GM12878 (cell line): ENCODE measurements at regions not wholly inside any gene's neighbourhood (a gene's known extent, or its start where the extent isn't known, plus 50 kb on each side); places are given as distances from the start of the nearest gene placed in this dataset.

ENCODE experiments used
- CBX5 ChIP-seq: sonication (generic); IDR thresholded peaks from 2 replicates; pipeline ENCODE4 v1.6.1; 2016; ENCODE audit warnings: low read depth, moderate library complexity, mild to moderate bottlenecking, inconsistent platforms
- EP300 ChIP-seq, 2 experiments: fragments of 150-350 bp in 1 of 2; IDR thresholded peaks; 2 replicates each; pipeline ENCODE4 v1.6.1; 2011 to 2012; ENCODE audit warnings: low read depth in 2 of 2, low read length in 2 of 2, borderline replicate concordance in 1 of 2, improper control_type of control experiment in 1 of 2, inconsistent platforms in 1 of 2; ENCODE audit not compliant: control insufficient read depth in 1 of 2
- GABPA ChIP-seq: IDR thresholded peaks from 2 replicates; pipeline ENCODE4 v1.6.1; 2014; ENCODE audit warnings: antibody characterized with exemption, low read depth, mild to moderate bottlenecking, inconsistent platforms
- NFIC ChIP-seq: IDR thresholded peaks from 2 replicates; pipeline ENCODE4 v1.6.1; 2012; ENCODE audit warnings: low read depth, mild to moderate bottlenecking, inconsistent platforms, low read length, moderate library complexity
- POLR2A ChIP-seq: IDR thresholded peaks from 2 replicates; pipeline ENCODE4 v1.6.1; 2011; ENCODE audit warnings: low read depth, mild to moderate bottlenecking, low read length
- SMARCA5 ChIP-seq: fragments of 450-650 bp; IDR thresholded peaks from 2 replicates; pipeline ENCODE4 v1.6.1; 2017; ENCODE audit warnings: mild to moderate bottlenecking
- SP1 ChIP-seq: IDR thresholded peaks from one replicate; pipeline ENCODE4 v1.6.1; 2011; ENCODE audit warnings: low read depth, low read length
- ZNF274 ChIP-seq: IDR thresholded peaks from one replicate; pipeline ENCODE4 v1.8.0; 2011; ENCODE audit not compliant: insufficient read length, insufficient read depth
- TF ChIP-seq, protein P1 (sequence below), 3 experiments: IDR thresholded peaks in 2 of 3; conservative IDR thresholded peaks in 1 of 3; 2 replicates each; pipeline ENCODE4 v1.5.1; 2011; ENCODE audit warnings: low read depth in 3 of 3, low read length in 3 of 3, mild to moderate bottlenecking in 3 of 3, control low read depth in 2 of 3, moderate library complexity in 2 of 3, inconsistent platforms in 1 of 3, mixed read lengths in 1 of 3; ENCODE audit not compliant: control insufficient read depth in 2 of 3, insufficient read depth in 1 of 3; ENCODE audit errors: extremely low read depth in 1 of 3

DNA sequence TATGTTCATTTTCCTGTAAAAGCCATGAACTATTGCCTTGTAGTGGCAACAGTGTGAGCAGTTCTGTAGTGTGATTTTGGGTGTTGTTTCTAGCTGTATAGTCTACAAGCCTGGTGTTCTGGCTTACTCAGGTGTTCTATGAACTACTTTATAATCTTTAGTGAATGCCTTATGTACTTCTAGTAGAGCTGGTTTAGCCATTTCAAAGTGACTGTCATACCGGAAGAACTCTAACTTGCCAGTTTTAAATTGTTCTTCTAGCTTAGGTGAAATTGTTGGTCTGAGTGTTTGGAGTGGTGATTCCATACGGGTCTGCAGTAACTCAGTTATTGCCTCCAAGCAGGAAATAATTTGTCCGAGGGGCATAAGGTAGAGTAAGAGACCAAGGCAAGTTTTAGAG, 150.2 kb upstream of the ZNF184 start:
- TF ChIP-seq, protein P1, sequence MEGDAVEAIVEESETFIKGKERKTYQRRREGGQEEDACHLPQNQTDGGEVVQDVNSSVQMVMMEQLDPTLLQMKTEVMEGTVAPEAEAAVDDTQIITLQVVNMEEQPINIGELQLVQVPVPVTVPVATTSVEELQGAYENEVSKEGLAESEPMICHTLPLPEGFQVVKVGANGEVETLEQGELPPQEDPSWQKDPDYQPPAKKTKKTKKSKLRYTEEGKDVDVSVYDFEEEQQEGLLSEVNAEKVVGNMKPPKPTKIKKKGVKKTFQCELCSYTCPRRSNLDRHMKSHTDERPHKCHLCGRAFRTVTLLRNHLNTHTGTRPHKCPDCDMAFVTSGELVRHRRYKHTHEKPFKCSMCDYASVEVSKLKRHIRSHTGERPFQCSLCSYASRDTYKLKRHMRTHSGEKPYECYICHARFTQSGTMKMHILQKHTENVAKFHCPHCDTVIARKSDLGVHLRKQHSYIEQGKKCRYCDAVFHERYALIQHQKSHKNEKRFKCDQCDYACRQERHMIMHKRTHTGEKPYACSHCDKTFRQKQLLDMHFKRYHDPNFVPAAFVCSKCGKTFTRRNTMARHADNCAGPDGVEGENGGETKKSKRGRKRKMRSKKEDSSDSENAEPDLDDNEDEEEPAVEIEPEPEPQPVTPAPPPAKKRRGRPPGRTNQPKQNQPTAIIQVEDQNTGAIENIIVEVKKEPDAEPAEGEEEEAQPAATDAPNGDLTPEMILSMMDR (IDR thresholded peaks at IDR 0.05 in 2 of 3, conservative IDR thresholded peaks at IDR 0.05 in 1 of 3; ENCODE audit: control insufficient read depth in 2 of 3, extremely low read depth in 1 of 3, insufficient read depth in 1 of 3, low read depth in 3 of 3, low read length in 3 of 3), result no peak
- no peak for TF ChIP-seq POLR2A
- no peak for TF ChIP-seq SP1
- TF ChIP-seq SMARCA5, result no peak
- no peak for TF ChIP-seq GABPA
- TF ChIP-seq CBX5, result no peak
- no peak for TF ChIP-seq EP300 (IDR thresholded peaks at IDR 0.05; ENCODE audit: borderline replicate concordance in 1 of 2, control insufficient read depth in 1 of 2, low read depth in 2 of 2, low read length in 2 of 2)
- TF ChIP-seq NFIC, result no peak
- TF ChIP-seq ZNF274, result no peak
